ENCODE measurements at regions not wholly inside any gene's neighbourhood (a gene's known extent, or its start where the extent isn't known, plus 50 kb on each side); places are given as distances from the start of the nearest gene placed in this dataset.

DNA sequence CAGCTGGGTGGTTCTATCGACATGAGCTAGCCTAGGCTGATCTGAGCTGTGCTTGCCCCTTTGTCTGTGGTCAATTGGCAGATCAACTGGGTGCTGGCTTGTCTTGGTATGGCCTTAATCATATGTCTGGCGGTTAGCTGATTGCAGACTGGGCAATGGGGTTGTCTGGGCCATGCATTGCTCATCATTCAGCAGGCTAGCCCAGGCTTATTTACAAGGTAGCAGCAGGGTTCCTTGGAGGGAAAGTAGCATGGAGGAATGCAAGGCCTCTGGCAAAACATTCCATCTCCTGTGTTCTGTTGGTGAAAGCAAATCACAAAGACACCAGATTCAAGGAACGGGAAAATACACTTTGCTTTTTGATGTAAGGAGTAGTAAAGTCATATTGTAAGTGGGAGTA lies 84.0 kb upstream of the IVNS1ABP start:
- ChIA-PET POLR2A (no interaction called here), CTCF (no interaction called here)
- Histone ChIP-seq H4K20me1 (replicated peaks; ENCODE audit: control insufficient read depth, extremely low read depth, insufficient read depth, low read length) (no peaks in the 10 kb centered on the region), H3K9me3 (replicated peaks; ENCODE audit: control insufficient read depth, insufficient read depth, low read length) (no peaks in the 10 kb centered on the region), H3K4me1 (ENCODE audit: control insufficient read depth, extremely low read depth, insufficient read depth, low read length) (no peaks in the 10 kb centered on the region), H3K27ac (ENCODE audit: insufficient read depth, low read depth, low read length) (no peak overlapping the region), H3K27me3 (ENCODE audit: control insufficient read depth in 2 of 2, insufficient read depth in 2 of 2, low read length in 2 of 2) (no peaks in the 10 kb centered on the region), H3K4me3 (replicated peaks in 1 of 3; ENCODE audit: insufficient read depth in 1 of 3, low read depth in 1 of 3, low read length in 3 of 3) (no peak overlapping the region), H3K79me2 (ENCODE audit: control insufficient read depth, insufficient read depth, low read length) (no peaks in the 10 kb centered on the region), H3K36me3 (ENCODE audit: control insufficient read depth in 2 of 2, extremely low read depth in 1 of 2, insufficient read depth in 2 of 2, low read length in 2 of 2) (no peaks in the 10 kb centered on the region), H3K9me1 (replicated peaks; ENCODE audit: control insufficient read depth, extremely low read depth, insufficient read depth, low read length) (no peaks in the 10 kb centered on the region), H2AFZ (ENCODE audit: low read depth, low read length) (no peak overlapping the region), H3K4me2 (ENCODE audit: insufficient read depth, low read length) (no peak overlapping the region), H3K9ac (replicated peaks; ENCODE audit: extremely low read depth, insufficient read depth, low read length) (no peak overlapping the region)
- FAIRE-seq: no peak
- intact Hi-C loops (cut with micrococcal nuclease): no loop called here
- no peak for DNase-seq (ENCODE audit: low read depth, low spot score)
- no TSS peak for BruUV-seq (replicated peaks)
- TF ChIP-seq GATA2 (IDR thresholded peaks at IDR 0.05; ENCODE audit: insufficient read depth, insufficient read length, low read depth, low read length) (no peak), POLR2A (IDR thresholded peaks at IDR 0.05; ENCODE audit: low read depth, low read length) (no peak), POLR2AphosphoS5 (IDR thresholded peaks at IDR 0.05; ENCODE audit: insufficient read depth, low read depth, low read length) (no peak), FOS (IDR thresholded peaks at IDR 0.05; ENCODE audit: borderline replicate concordance, insufficient read depth, low read length) (no peak), JUN (IDR thresholded peaks at IDR 0.05; ENCODE audit: borderline replicate concordance, insufficient read depth, insufficient read length, low read depth) (no peak), MYC (IDR thresholded peaks at IDR 0.05; ENCODE audit: low read depth, low read length) (no peak), EZH2 (IDR thresholded peaks at IDR 0.05; ENCODE audit: borderline replicate concordance, low read depth, low read length, severe bottlenecking) (no peak)
- TF ChIP-seq, protein P1, sequence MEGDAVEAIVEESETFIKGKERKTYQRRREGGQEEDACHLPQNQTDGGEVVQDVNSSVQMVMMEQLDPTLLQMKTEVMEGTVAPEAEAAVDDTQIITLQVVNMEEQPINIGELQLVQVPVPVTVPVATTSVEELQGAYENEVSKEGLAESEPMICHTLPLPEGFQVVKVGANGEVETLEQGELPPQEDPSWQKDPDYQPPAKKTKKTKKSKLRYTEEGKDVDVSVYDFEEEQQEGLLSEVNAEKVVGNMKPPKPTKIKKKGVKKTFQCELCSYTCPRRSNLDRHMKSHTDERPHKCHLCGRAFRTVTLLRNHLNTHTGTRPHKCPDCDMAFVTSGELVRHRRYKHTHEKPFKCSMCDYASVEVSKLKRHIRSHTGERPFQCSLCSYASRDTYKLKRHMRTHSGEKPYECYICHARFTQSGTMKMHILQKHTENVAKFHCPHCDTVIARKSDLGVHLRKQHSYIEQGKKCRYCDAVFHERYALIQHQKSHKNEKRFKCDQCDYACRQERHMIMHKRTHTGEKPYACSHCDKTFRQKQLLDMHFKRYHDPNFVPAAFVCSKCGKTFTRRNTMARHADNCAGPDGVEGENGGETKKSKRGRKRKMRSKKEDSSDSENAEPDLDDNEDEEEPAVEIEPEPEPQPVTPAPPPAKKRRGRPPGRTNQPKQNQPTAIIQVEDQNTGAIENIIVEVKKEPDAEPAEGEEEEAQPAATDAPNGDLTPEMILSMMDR (IDR thresholded peaks at IDR 0.05; ENCODE audit: extremely low read depth in 1 of 2, insufficient read depth in 1 of 2, low read depth in 1 of 2, low read length in 2 of 2): no peak
- TF ChIP-seq, protein P2, sequence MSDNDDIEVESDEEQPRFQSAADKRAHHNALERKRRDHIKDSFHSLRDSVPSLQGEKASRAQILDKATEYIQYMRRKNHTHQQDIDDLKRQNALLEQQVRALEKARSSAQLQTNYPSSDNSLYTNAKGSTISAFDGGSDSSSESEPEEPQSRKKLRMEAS (IDR thresholded peaks at IDR 0.05; ENCODE audit: insufficient read depth, insufficient read length): no peak
- dilution Hi-C loops (cut with MboI; ENCODE audit: extremely low pct_ligation_motif_present, low sequenced_read_pairs): no loop called here

Measured in endothelial cell of umbilical vein (primary cell).